Tibial nerve (tissue), 4 donors: ENCODE measurements at regions not wholly inside any gene's neighbourhood (a gene's known extent, or its start where the extent isn't known, plus 50 kb on each side); places are given as distances from the start of the nearest gene placed in this dataset.

Experiments used
- EP300 ChIP-seq, 2 donors: sonication (generic); formaldehyde crosslinking; IDR thresholded peaks; one replicate each; pipeline ENCODE4 v1.6.1; 2017; ENCODE audit warnings: antibody characterized with exemption in 2 of 2, mild to moderate bottlenecking in 1 of 2
- POLR2A ChIP-seq, 2 donors: fragments of 450-650 bp; IDR thresholded peaks; one replicate each; pipeline ENCODE4 v1.6.1; 2017; ENCODE audit warnings: antibody characterized with exemption in 2 of 2, mild to moderate bottlenecking in 2 of 2, moderate library complexity in 2 of 2
- TF ChIP-seq, protein P1 (sequence below), 5 experiments: fragments of 200-600 bp in 3 of 5; fragments of 450-650 bp in 2 of 5; sonication (generic) in 3 of 5; IDR thresholded peaks; one replicate each; pipeline ENCODE4 v1.5.1; 2016 to 2019; ENCODE audit warnings: antibody characterized with exemption in 5 of 5, mild to moderate bottlenecking in 3 of 5, moderate library complexity in 2 of 5

DNA sequence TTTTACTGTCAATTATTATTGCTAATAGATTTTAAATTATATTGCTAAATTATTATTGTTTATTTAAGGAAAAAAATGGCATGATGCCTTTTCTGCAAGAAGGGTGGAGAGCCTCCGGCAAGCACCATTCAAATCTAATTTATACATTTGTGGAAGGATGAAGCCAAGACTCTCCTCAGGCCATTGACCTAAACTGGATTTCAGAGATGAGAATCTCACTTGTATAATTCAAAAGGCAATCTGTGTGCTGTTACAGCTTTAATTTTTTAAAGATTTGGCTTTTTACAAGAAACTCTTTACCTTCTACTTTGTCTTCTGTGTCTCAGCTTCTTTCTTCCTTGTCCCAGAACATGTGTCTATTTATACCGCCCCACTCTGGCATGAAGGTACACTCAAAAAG lies 722.5 kb downstream of the ETS1 start:
- no peak for TF ChIP-seq POLR2A (IDR thresholded peaks at IDR 0.05)
- TF ChIP-seq, protein P1, sequence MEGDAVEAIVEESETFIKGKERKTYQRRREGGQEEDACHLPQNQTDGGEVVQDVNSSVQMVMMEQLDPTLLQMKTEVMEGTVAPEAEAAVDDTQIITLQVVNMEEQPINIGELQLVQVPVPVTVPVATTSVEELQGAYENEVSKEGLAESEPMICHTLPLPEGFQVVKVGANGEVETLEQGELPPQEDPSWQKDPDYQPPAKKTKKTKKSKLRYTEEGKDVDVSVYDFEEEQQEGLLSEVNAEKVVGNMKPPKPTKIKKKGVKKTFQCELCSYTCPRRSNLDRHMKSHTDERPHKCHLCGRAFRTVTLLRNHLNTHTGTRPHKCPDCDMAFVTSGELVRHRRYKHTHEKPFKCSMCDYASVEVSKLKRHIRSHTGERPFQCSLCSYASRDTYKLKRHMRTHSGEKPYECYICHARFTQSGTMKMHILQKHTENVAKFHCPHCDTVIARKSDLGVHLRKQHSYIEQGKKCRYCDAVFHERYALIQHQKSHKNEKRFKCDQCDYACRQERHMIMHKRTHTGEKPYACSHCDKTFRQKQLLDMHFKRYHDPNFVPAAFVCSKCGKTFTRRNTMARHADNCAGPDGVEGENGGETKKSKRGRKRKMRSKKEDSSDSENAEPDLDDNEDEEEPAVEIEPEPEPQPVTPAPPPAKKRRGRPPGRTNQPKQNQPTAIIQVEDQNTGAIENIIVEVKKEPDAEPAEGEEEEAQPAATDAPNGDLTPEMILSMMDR (IDR thresholded peaks at IDR 0.05), result no peak
- TF ChIP-seq EP300 (IDR thresholded peaks at IDR 0.05), result no peak
